GM21576 (cell line): ENCODE measurements at regions not wholly inside any gene's neighbourhood (a gene's known extent, or its start where the extent isn't known, plus 50 kb on each side); places are given as distances from the start of the nearest gene placed in this dataset.

ENCODE experiments used
- ATAC-seq: cut with Tn5 transposase; IDR thresholded peaks from one replicate; pipeline ENCODE4 v1.9.1; 2021; ENCODE audit warnings: mild to moderate bottlenecking, moderate library complexity; ENCODE audit not compliant: unreplicated experiment

DNA sequence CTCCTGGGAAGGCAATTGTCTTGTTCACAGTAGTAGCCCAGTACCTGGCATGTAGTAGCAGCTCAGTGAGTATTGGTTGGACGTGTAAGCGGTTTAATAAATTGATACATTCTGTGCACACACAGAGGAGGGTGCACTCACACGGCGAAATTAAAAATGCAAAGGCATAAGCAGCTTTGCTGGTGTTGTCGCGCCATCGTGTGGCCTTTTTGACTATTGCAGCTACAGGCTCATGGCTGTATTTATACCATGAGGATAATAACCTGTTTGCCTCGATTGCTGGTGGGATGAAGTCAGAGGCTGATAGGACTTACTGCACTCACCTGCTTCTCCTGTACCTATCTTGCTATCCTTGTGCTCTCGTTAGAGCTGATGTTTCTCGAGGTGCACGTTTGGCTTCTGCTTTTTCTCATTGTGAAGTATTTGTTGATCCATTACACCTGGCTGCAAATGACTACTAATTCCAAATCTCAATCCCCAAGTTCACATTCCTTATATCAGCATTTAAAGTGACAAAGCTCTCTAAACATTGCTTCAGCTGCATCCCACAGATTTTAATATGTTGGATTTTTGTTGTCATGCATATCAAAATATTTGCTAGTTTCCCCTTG, 61.5 kb downstream of the TBXT start:
- peak; percentile 64 for ATAC-seq

DNA sequence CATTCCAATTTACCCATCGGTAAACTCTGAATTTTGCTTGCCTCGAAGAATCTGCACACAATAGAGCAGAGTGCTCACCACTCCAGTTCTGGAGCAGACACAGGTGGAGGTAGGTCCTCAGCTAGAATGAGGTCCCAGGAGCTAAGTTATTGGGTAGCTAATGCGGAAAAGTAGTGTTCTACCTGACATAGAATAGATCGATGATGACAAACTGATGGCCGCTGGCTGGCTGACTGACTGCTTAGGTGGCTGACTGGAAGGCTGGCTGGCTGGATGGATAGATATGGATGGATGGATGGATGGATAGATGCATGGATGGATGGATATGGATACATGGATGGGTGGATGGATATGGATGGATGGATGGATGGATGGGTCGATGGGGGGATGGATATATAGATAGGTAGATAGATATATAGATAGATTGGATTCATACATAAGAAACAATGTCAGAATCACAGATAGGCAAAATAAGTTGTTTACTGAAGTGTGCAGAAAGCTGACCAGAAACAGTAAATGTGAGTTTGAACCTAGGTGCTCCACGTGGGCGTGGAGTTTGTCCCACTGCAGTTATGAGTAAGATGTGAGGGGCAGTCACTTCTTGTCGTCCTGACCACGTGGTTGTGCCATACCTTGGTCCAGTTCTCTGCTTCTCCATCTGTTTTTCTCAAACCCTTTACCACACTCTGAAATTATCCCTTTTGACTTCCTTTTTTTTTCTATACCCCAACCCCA, 62.1 kb downstream of the TBXT start:
- no peak for ATAC-seq

DNA sequence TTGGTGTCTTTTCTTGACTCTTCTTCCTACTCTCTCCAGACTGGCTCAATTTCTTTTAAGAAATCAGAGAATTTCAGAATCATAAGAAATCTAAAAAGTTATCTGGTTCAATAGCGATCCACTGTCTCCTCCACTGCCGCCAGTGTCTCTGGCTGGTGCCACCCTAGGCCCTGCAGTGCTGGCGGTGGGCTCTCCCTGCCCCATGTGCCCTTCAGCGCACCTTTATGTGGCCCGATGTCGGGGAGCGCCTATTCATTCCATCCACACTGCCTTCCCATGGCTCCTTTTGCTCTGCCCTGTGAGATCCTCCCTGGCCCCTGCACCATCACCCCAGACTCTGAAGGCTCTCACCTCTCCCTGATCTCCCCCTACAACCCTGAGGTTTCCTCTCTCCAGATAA, 62.8 kb downstream of the TBXT start:
- no peak for ATAC-seq

GRCh38 chr6:166104107-166104506, 63.5 kb downstream of the TBXT start:
- ATAC-seq = no peak

GRCh38 chr6:166101819-166102419, 65.7 kb downstream of the TBXT start:
- ATAC-seq = no peak

DNA sequence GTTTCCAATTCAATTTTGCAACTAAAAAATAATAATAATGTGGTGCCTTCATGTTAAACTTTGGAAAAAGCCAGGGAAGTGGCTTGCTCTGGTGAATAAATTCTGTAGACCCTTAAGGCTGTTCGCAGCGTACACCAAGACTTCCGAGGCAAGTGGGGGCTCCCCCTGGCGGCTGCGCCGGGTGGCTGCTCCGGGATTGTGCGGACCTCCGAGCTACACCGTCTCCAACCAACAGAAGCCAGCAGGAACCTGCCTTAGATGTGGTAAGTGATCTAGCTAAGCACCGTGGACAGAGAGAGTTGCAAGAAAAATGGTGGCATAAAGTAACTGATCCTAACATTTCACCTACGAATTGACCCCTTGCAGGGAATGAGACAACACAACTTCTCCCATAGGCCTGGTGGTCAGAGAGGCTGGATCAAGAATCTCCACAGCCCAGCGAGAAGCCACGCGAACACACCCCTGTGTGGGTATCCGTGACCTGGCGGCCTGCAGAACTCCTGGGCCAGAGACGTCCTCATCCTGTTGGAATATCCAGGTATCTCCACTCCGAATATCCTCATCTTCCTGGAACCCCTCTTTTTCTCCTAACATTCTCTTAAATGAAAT, 69.6 kb downstream of the TBXT start:
- peak; percentile 78 for ATAC-seq

GRCh38 chr6:166087852-166088251, 79.8 kb downstream of the TBXT start:
- no peak for ATAC-seq

- ATAC-seq = no peak
These were observed 80.4 kb downstream of the TBXT start for GRCh38 chr6:166087246-166087645.

GRCh38 chr6:166085500-166085899, 82.2 kb downstream of the TBXT start:
- no peak for ATAC-seq

- no peak for ATAC-seq
These were observed 82.7 kb downstream of the TBXT start for GRCh38 chr6:166084951-166085350.

- no peak for ATAC-seq
These were observed 87.8 kb downstream of the TBXT start for GRCh38 chr6:166079841-166080240.

- ATAC-seq = no peak
These were observed 89.4 kb downstream of the TBXT start for GRCh38 chr6:166078294-166078693.

DNA sequence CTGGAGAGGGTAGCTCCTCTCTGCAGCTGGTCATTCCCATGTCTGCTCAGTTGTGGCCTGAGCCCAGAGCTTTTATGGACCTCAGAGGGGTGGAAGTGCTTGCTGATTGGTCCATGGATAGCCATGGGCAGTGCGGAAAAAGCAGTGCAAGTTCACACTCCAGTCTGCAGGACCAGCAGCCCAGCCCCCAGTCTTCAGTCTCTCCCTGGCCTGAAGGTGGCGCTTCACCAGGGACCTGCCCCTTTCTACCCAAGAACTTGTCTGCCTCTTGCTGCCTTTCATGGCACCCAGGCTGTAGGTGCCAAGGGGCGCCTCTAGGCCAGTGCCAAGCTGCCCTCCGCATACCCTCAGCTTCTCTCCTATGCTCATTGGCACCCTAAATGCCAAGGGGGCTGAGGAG, 91.0 kb downstream of the TBXT start:
- no peak for ATAC-seq

- no peak for ATAC-seq
These were observed 91.7 kb downstream of the TBXT start for GRCh38 chr6:166075925-166076324.

- no peak for ATAC-seq
These were observed 92.5 kb downstream of the TBXT start for GRCh38 chr6:166075186-166075585.

GRCh38 chr6:166073082-166073481, 94.6 kb downstream of the TBXT start:
- no peak for ATAC-seq

DNA sequence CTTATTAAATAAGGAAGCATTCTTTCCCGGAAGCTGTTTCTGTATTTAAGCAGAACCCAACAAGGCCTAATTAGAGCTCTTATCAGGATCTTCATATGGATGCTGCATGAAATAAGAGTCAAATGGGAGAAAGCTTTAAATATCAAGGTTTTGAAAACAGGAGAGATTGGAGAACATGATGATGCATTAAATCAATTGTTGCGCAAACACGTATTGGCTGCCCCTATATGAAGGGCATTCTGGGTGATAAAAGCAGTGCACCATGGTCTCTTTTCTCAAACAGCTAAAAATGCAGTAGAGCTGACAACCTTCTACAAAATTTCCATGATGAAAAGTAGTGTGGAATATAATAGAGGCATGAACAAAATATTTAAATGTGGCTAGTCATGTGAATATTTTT, 98.9 kb downstream of the TBXT start:
- no peak for ATAC-seq

DNA sequence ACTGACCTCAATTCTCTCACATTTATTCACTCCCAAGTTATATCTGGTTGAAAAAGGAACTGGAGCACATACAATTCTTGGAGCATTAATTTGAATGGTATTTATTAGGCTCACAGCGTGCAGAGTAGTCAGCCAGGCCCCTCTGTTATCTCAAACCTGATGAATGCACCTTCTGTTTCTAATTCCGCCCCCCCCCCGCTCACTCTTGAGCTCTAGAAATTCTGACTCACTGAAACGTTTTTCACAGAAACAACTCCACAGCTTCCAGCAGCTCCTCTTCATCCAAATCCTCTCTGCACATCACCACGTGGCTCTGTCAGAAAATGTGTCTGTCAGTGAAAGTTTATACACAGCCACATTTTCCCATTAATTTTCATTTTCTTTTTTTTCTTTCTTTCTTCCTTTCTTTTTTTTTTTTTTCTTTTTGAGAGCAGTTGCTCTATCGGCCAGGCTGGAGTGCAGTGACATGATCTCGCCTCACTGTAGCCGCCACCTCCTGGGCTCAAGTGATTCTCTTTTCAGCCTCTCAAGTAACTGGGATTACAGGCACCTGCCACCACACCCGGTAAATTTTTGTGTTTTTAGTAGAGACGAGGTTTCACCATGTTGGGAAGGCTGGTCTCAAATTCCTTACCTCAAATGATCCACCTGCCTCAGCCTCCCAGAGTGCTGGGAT, 109.4 kb downstream of the TBXT start:
- ATAC-seq = no peak

DNA sequence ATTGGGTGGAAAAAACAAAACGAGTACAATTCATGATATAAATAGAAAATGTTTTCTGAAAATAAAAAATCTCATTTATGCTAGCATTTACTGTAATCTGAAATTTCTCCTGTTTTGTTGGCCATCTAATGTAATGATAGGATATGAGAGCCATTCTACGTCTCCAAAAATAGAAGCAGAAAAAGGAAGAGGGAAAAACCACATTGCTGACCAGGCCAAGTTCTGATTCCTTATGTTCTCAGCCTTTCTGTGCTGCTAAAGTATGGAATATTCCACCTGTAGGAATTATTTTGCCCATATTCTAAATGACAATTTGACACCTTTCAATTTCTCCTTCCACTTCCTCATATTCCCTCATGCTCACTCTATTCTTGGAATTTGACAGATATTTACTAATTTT, 110.2 kb downstream of the TBXT start:
- ATAC-seq = no peak

GRCh38 chr6:166056637-166057036, 111.0 kb downstream of the TBXT start:
- ATAC-seq = no peak

DNA sequence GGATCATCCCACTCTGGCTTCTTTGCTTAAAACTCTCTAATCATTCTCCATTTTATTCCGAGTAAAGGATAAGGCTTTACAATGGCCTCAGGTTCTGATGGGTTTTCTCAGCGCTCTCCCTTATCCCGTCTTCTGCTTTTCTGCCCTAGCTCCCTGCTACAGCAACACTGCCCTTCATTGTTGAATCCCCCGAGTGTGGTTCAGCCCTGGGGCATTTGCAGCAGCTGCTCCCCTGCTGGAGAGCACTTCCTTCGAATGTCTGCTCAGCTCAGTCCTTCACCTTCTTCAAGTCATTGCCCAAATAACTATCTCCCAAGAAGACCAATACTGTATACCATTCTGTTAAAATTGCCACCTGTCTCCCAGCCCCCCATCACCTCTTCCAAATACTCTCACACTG, 111.8 kb downstream of the TBXT start:
- no peak for ATAC-seq
